ENCODE measurements at regions not wholly inside any gene's neighbourhood (a gene's known extent, or its start where the extent isn't known, plus 50 kb on each side); places are given as distances from the start of the nearest gene placed in this dataset. TPM values are rescaled to one million over a fixed set of nuclear protein-coding genes. Genes with fewer than 3 reads are reported as not detected.

DNA sequence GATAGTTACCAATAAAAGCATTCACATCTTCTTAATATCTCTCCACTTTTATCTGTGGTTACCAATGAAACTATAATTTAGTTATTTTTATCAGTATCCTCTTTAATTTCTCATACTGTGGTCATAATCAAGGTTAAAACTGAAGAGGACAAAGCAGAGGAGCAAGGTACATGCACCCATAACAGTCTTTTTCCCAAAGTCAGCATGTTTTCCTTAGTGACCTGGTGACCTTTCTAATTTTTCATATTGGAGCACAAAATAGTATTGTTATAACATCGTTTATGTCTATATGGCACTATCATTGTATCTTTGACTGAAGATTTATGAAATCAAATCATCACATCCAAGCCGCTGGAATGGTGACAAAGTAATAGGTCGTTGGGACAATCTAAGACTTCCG lies 51.5 kb upstream of the CHORDC1 start:
- peaks cover 19% of the 10 kb centered on the region for H3K27me3 ChIP-seq (ENCODE audit: low read length)
- POLR2A ChIA-PET (ENCODE audit: unreplicated experiment): no interaction called here
- H3K79me2 ChIP-seq (ENCODE audit: low read length): no peaks in the 10 kb centered on the region
- no peaks in the 10 kb centered on the region for H3K9me2 ChIP-seq (replicated peaks; ENCODE audit: low read length)
- intact Hi-C loops (cut with micrococcal nuclease): no loop called here
- ATAC-seq (no peak), DNase-seq (no peak)
- H4K20me1 ChIP-seq (ENCODE audit: low read length): no peaks in the 10 kb centered on the region
- H3K4me2 ChIP-seq (ENCODE audit: low read length): no peak overlapping the region
- no peaks in the 10 kb centered on the region for H3K4me1 ChIP-seq (ENCODE audit: insufficient read depth, low read length)
- H3K36me3 ChIP-seq (ENCODE audit: low read depth, low read length): no peaks in the 10 kb centered on the region
- no peak overlapping the region for H3K4me3 ChIP-seq (ENCODE audit: low read length)
- CTCF ChIA-PET: no interaction called here
- H3F3A ChIP-seq (ENCODE audit: low read length, unreplicated experiment): no peaks in the 10 kb centered on the region
- BruUV-seq (replicated peaks): no TSS peak
- H2AFZ ChIP-seq (ENCODE audit: low read length): no peak overlapping the region
- H3K9ac ChIP-seq (ENCODE audit: low read length): no peak overlapping the region
- no peaks in the 10 kb centered on the region for H3K9me3 ChIP-seq (ENCODE audit: low read length)
- TF ChIP-seq, protein P1, sequence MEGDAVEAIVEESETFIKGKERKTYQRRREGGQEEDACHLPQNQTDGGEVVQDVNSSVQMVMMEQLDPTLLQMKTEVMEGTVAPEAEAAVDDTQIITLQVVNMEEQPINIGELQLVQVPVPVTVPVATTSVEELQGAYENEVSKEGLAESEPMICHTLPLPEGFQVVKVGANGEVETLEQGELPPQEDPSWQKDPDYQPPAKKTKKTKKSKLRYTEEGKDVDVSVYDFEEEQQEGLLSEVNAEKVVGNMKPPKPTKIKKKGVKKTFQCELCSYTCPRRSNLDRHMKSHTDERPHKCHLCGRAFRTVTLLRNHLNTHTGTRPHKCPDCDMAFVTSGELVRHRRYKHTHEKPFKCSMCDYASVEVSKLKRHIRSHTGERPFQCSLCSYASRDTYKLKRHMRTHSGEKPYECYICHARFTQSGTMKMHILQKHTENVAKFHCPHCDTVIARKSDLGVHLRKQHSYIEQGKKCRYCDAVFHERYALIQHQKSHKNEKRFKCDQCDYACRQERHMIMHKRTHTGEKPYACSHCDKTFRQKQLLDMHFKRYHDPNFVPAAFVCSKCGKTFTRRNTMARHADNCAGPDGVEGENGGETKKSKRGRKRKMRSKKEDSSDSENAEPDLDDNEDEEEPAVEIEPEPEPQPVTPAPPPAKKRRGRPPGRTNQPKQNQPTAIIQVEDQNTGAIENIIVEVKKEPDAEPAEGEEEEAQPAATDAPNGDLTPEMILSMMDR (conservative IDR thresholded peaks at IDR 0.05; ENCODE audit: low read depth, low read length): no peak
- no peak overlapping the region for H3K27ac ChIP-seq (ENCODE audit: low read length)

Small RNAs in the stretch of these regions (microRNA-seq; reads per million reads assigned to microRNA genes)
- gene MIR1261 (ENCODE audit: unreplicated experiment) (not detected), gene MIR4490 (ENCODE audit: unreplicated experiment) (not detected)
